DND-41 (cell line): ENCODE measurements at regions not wholly inside any gene's neighbourhood (a gene's known extent, or its start where the extent isn't known, plus 50 kb on each side); places are given as distances from the start of the nearest gene placed in this dataset.

Source experiments
- ATAC-seq: fragments of 200-7000 bp; cut with Tn5 transposase; 3 replicates; pipeline ENCODE4 v1.9.1; 2021; ENCODE audit warnings: low read depth; ENCODE audit not compliant: insufficient read depth
- DNase-seq: peaks from one replicate; pipeline ENCODE4 v3.0.0-alpha.2; 2020
- H2AFZ ChIP-seq: 2 replicates; pipeline ENCODE4 v1.6.0; 2012; ENCODE audit warnings: low read depth, low read length
- H3K27ac ChIP-seq: 2 replicates; pipeline ENCODE4 v1.5.1; 2012; ENCODE audit warnings: low read length, inconsistent platforms
- H3K27me3 ChIP-seq: fragments of 200-600 bp; sonication (generic); 2 replicates; pipeline ENCODE4 v1.6.0; 2012; ENCODE audit warnings: low read length, mild to moderate bottlenecking, inconsistent platforms; ENCODE audit not compliant: insufficient read depth, poor library complexity
- H3K36me3 ChIP-seq: 2 replicates; pipeline ENCODE4 v1.5.1; 2012; ENCODE audit warnings: low read length, inconsistent platforms; ENCODE audit not compliant: insufficient read depth
- H3K4me1 ChIP-seq: 2 replicates; pipeline ENCODE4 v1.5.1; 2012; ENCODE audit warnings: mild to moderate bottlenecking, low read length; ENCODE audit not compliant: insufficient read depth
- H3K4me2 ChIP-seq: 2 replicates; pipeline ENCODE4 v1.6.0; 2012; ENCODE audit warnings: mild to moderate bottlenecking, moderate library complexity, low read length, inconsistent platforms; ENCODE audit not compliant: insufficient read depth
- H3K4me3 ChIP-seq, 2 experiments: fragments of 200-600 bp in 1 of 2; shearing (Covaris generic) in 1 of 2; 2 replicates each; pipeline ENCODE4 v1.5.1; 2012 to 2016; ENCODE audit warnings: inconsistent platforms in 2 of 2, low read length in 2 of 2, mild to moderate bottlenecking in 2 of 2, low read depth in 1 of 2, moderate library complexity in 1 of 2
- H3K79me2 ChIP-seq: 2 replicates; pipeline ENCODE4 v1.6.0; 2012; ENCODE audit warnings: low read length, inconsistent platforms; ENCODE audit not compliant: insufficient read depth
- H3K9ac ChIP-seq: 2 replicates; pipeline ENCODE4 v1.6.0; 2012; ENCODE audit warnings: low read depth, mild to moderate bottlenecking, inconsistent platforms, low read length, moderate library complexity
- H3K9me3 ChIP-seq: 2 replicates; pipeline ENCODE4 v1.5.1; 2012; ENCODE audit warnings: low read length, moderate library complexity, mild to moderate bottlenecking, inconsistent platforms; ENCODE audit not compliant: insufficient read depth, severe bottlenecking
- H4K20me1 ChIP-seq: 2 replicates; pipeline ENCODE4 v1.6.0; 2012; ENCODE audit warnings: low read length; ENCODE audit not compliant: insufficient read depth
- CTCF ChIP-seq: IDR thresholded peaks from 2 replicates; pipeline ENCODE4 v1.5.1; 2012; ENCODE audit warnings: borderline replicate concordance, low read length, moderate library complexity, mild to moderate bottlenecking; ENCODE audit not compliant: poor library complexity, severe bottlenecking; ENCODE audit errors: extremely low read depth
- EZH2 ChIP-seq: IDR thresholded peaks from 3 replicates; pipeline ENCODE4 v1.6.1; 2012; ENCODE audit warnings: borderline replicate concordance, low read depth, mild to moderate bottlenecking, moderate library complexity, low read length, inconsistent platforms; ENCODE audit not compliant: severe bottlenecking

- Histone ChIP-seq H3K9me3 (no peaks in the 10 kb centered on the region), H3K36me3 (no peaks in the 10 kb centered on the region), H3K4me2 (no peak overlapping the region), H3K4me3 (no peak overlapping the region), H3K9ac (no peak overlapping the region), H3K79me2 (no peaks in the 10 kb centered on the region), H3K27me3 (no peaks in the 10 kb centered on the region), H3K27ac (no peak overlapping the region), H2AFZ (no peak overlapping the region), H3K4me1 (no peaks in the 10 kb centered on the region), H4K20me1 (no peaks in the 10 kb centered on the region)
- DNase-seq (no peak), ATAC-seq (no peak)
- no peak for TF ChIP-seq CTCF
- no peak for TF ChIP-seq EZH2
These were observed 294.7 kb downstream of the NAF1 start for GRCh38 chr4:162871990-162872389.

- no peak overlapping the region for H3K4me2 ChIP-seq
- no peak for TF ChIP-seq EZH2
- no peaks in the 10 kb centered on the region for H3K4me1 ChIP-seq
- ATAC-seq (no peak), DNase-seq (no peak)
- H3K27ac ChIP-seq: no peak overlapping the region
- no peak overlapping the region for H2AFZ ChIP-seq
- no peak overlapping the region for H3K4me3 ChIP-seq
- H4K20me1 ChIP-seq: no peaks in the 10 kb centered on the region
- H3K9me3 ChIP-seq: no peaks in the 10 kb centered on the region
- no peaks in the 10 kb centered on the region for H3K27me3 ChIP-seq
- H3K79me2 ChIP-seq: no peaks in the 10 kb centered on the region
- H3K9ac ChIP-seq: no peak overlapping the region
- no peaks in the 10 kb centered on the region for H3K36me3 ChIP-seq
These were observed 297.5 kb downstream of the NAF1 start for GRCh38 chr4:162869157-162869556.

GRCh38 chr4:162866565-162866964, 300.1 kb downstream of the NAF1 start:
- no peaks in the 10 kb centered on the region for H3K27me3 ChIP-seq
- H3K4me3 ChIP-seq: no peak overlapping the region
- TF ChIP-seq EZH2: no peak
- TF ChIP-seq CTCF: no peak
- H3K4me2 ChIP-seq: no peak overlapping the region
- H3K36me3 ChIP-seq: no peaks in the 10 kb centered on the region
- no peak overlapping the region for H3K9ac ChIP-seq
- no peak overlapping the region for H3K27ac ChIP-seq
- no peak for DNase-seq
- ATAC-seq: no peak
- H3K9me3 ChIP-seq: no peaks in the 10 kb centered on the region
- H2AFZ ChIP-seq: no peak overlapping the region
- no peaks in the 10 kb centered on the region for H3K4me1 ChIP-seq
- H4K20me1 ChIP-seq: no peaks in the 10 kb centered on the region
- no peaks in the 10 kb centered on the region for H3K79me2 ChIP-seq

- DNase-seq (no peak), ATAC-seq (no peak)
- no peak overlapping the region for H3K4me3 ChIP-seq
- no peaks in the 10 kb centered on the region for H3K79me2 ChIP-seq
- H3K27me3 ChIP-seq: no peaks in the 10 kb centered on the region
- no peak overlapping the region for H2AFZ ChIP-seq
- no peak overlapping the region for H3K27ac ChIP-seq
- no peaks in the 10 kb centered on the region for H3K4me1 ChIP-seq
- H3K9ac ChIP-seq: no peak overlapping the region
- H3K4me2 ChIP-seq: no peak overlapping the region
- no peaks in the 10 kb centered on the region for H3K36me3 ChIP-seq
- no peaks in the 10 kb centered on the region for H4K20me1 ChIP-seq
- no peak for TF ChIP-seq EZH2
- peak; percentile 12 for TF ChIP-seq CTCF
- H3K9me3 ChIP-seq: no peaks in the 10 kb centered on the region
These were observed 301.6 kb downstream of the NAF1 start for GRCh38 chr4:162865102-162865501.
